GM12878 (cell line): ENCODE measurements at regions not wholly inside any gene's neighbourhood (a gene's known extent, or its start where the extent isn't known, plus 50 kb on each side); places are given as distances from the start of the nearest gene placed in this dataset.

Source experiments
- TF ChIP-seq, protein P1 (sequence below): IDR thresholded peaks from 2 replicates; pipeline ENCODE4 v1.6.1; 2012; ENCODE audit warnings: low read depth, low read length, improper control_type of control experiment
- TF ChIP-seq, protein P2 (sequence below), 3 experiments: IDR thresholded peaks in 2 of 3; conservative IDR thresholded peaks in 1 of 3; 2 replicates each; pipeline ENCODE4 v1.5.1; 2011; ENCODE audit warnings: low read depth in 3 of 3, low read length in 3 of 3, mild to moderate bottlenecking in 3 of 3, control low read depth in 2 of 3, moderate library complexity in 2 of 3, inconsistent platforms in 1 of 3, mixed read lengths in 1 of 3; ENCODE audit not compliant: control insufficient read depth in 2 of 3, insufficient read depth in 1 of 3; ENCODE audit errors: extremely low read depth in 1 of 3

- TF ChIP-seq, protein P1, sequence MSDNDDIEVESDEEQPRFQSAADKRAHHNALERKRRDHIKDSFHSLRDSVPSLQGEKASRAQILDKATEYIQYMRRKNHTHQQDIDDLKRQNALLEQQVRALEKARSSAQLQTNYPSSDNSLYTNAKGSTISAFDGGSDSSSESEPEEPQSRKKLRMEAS, result no peak
- TF ChIP-seq, protein P2, sequence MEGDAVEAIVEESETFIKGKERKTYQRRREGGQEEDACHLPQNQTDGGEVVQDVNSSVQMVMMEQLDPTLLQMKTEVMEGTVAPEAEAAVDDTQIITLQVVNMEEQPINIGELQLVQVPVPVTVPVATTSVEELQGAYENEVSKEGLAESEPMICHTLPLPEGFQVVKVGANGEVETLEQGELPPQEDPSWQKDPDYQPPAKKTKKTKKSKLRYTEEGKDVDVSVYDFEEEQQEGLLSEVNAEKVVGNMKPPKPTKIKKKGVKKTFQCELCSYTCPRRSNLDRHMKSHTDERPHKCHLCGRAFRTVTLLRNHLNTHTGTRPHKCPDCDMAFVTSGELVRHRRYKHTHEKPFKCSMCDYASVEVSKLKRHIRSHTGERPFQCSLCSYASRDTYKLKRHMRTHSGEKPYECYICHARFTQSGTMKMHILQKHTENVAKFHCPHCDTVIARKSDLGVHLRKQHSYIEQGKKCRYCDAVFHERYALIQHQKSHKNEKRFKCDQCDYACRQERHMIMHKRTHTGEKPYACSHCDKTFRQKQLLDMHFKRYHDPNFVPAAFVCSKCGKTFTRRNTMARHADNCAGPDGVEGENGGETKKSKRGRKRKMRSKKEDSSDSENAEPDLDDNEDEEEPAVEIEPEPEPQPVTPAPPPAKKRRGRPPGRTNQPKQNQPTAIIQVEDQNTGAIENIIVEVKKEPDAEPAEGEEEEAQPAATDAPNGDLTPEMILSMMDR (IDR thresholded peaks at IDR 0.05 in 2 of 3, conservative IDR thresholded peaks at IDR 0.05 in 1 of 3; ENCODE audit: control insufficient read depth in 2 of 3, extremely low read depth in 1 of 3, insufficient read depth in 1 of 3, low read depth in 3 of 3, low read length in 3 of 3), result no peak
Measured at GRCh38 chr20:60792941-60793340, 459.1 kb upstream of the CDH4 start.
